CD14-positive monocyte (primary cell): ENCODE measurements at regions not wholly inside any gene's neighbourhood (a gene's known extent, or its start where the extent isn't known, plus 50 kb on each side); places are given as distances from the start of the nearest gene placed in this dataset.

Experiments
- DNase-seq, 3 donors: peaks; one replicate each; pipeline ENCODE4 v3.0.0-alpha.2; 2011 to 2022
- H2AFZ ChIP-seq: 2 replicates; pipeline ENCODE4 v1.6.0; 2012; ENCODE audit warnings: mild to moderate bottlenecking, low read depth, low read length, inconsistent platforms; ENCODE audit not compliant: insufficient read depth, poor library complexity, severe bottlenecking
- H3K27ac ChIP-seq, 2 donors: 1 replicate in 1 of 2; 2 replicates in 1 of 2; pipeline ENCODE4 v1.5.1; 2012 to 2013; ENCODE audit warnings: low read length in 2 of 2, control low read depth in 1 of 2, inconsistent platforms in 1 of 2, low read depth in 1 of 2, mild to moderate bottlenecking in 1 of 2
- H3K27me3 ChIP-seq, 2 donors: one replicate each; pipeline versions ENCODE4 v1.6.0 to v1.6.1; 2011 to 2013; ENCODE audit warnings: low read length in 2 of 2; ENCODE audit not compliant: control insufficient read depth in 2 of 2, insufficient read depth in 2 of 2
- H3K36me3 ChIP-seq, 2 donors: replicated peaks in 1 of 2; 1 replicate in 1 of 2; 2 replicates in 1 of 2; pipeline versions ENCODE4 v1.5.1 to v1.6.1; 2012 to 2013; ENCODE audit warnings: low read length in 2 of 2, control low read depth in 1 of 2, inconsistent platforms in 1 of 2, mild to moderate bottlenecking in 1 of 2; ENCODE audit not compliant: insufficient read depth in 2 of 2, control insufficient read depth in 1 of 2
- H3K4me1 ChIP-seq, 2 donors: 1 replicate in 1 of 2; 2 replicates in 1 of 2; pipeline versions ENCODE4 v1.5.1 to v1.6.1; 2012 to 2013; ENCODE audit warnings: low read length in 2 of 2, control low read depth in 1 of 2, inconsistent platforms in 1 of 2, mild to moderate bottlenecking in 1 of 2, moderate library complexity in 1 of 2; ENCODE audit not compliant: insufficient read depth in 2 of 2, control insufficient read depth in 1 of 2
- H3K4me2 ChIP-seq: replicated peaks from 2 replicates; pipeline ENCODE3; 2012; ENCODE audit warnings: low read length, moderate library complexity, mild to moderate bottlenecking; ENCODE audit not compliant: poor library complexity, severe bottlenecking; ENCODE audit errors: extremely low read depth
- H3K4me3 ChIP-seq, 3 experiments: fragments of 200-600 bp in 1 of 3; sonication (generic) in 1 of 3; replicated peaks in 1 of 3; 1 replicate in 2 of 3; 2 replicates in 1 of 3; pipeline ENCODE4 v1.5.1; 2011 to 2013; ENCODE audit warnings: low read length in 3 of 3, mild to moderate bottlenecking in 3 of 3, control low read depth in 2 of 3, low read depth in 2 of 3, inconsistent platforms in 1 of 3, moderate library complexity in 1 of 3
- H3K79me2 ChIP-seq: 2 replicates; pipeline ENCODE4 v1.6.0; 2012; ENCODE audit warnings: mild to moderate bottlenecking, control low read depth, inconsistent platforms, low read length, moderate library complexity; ENCODE audit not compliant: insufficient read depth
- H3K9ac ChIP-seq: 2 replicates; pipeline ENCODE4 v1.6.0; 2017; ENCODE audit warnings: low read length, mild to moderate bottlenecking; ENCODE audit not compliant: insufficient read depth, poor library complexity, severe bottlenecking
- H3K9me3 ChIP-seq, 2 donors: replicated peaks in 1 of 2; 1 replicate in 1 of 2; 2 replicates in 1 of 2; pipeline versions ENCODE4 v1.5.1 to v1.6.1; 2012 to 2013; ENCODE audit warnings: low read length in 2 of 2, control low read depth in 1 of 2; ENCODE audit not compliant: control insufficient read depth in 1 of 2, insufficient read depth in 1 of 2
- H4K20me1 ChIP-seq: 2 replicates; pipeline ENCODE4 v1.6.0; 2012; ENCODE audit warnings: mild to moderate bottlenecking, low read length, control low read depth, moderate library complexity; ENCODE audit not compliant: insufficient read depth
- H3K27ac Mint-ChIP-seq, 7 donors: one replicate each; pipeline ENCODE4 v1.8.0; 2020; ENCODE audit warnings: mild to moderate bottlenecking in 7 of 7, mixed read lengths in 7 of 7, moderate library complexity in 6 of 7, inconsistent platforms in 2 of 7
- H3K27me3 Mint-ChIP-seq, 3 donors: one replicate each; pipeline ENCODE4 v1.8.0; 2021 to 2022; ENCODE audit warnings: low read depth in 3 of 3, mild to moderate bottlenecking in 3 of 3, mixed read lengths in 3 of 3, moderate library complexity in 3 of 3, inconsistent platforms in 1 of 3
- H3K36me3 Mint-ChIP-seq, 2 donors: one replicate each; pipeline ENCODE4 v1.8.0; 2020; ENCODE audit warnings: mixed read lengths in 2 of 2, inconsistent platforms in 1 of 2, mild to moderate bottlenecking in 1 of 2
- H3K4me1 Mint-ChIP-seq: one replicate; pipeline ENCODE4 v1.8.0; 2020; ENCODE audit warnings: mild to moderate bottlenecking, mixed read lengths
- H3K4me3 Mint-ChIP-seq, 2 donors: one replicate each; pipeline ENCODE4 v1.8.0; 2020; ENCODE audit warnings: mild to moderate bottlenecking in 2 of 2, mixed read lengths in 2 of 2, moderate library complexity in 1 of 2
- H3K9me3 Mint-ChIP-seq, 7 donors: one replicate each; pipeline ENCODE4 v1.8.0; 2020 to 2022; ENCODE audit warnings: mixed read lengths in 7 of 7, mild to moderate bottlenecking in 6 of 7, moderate library complexity in 6 of 7, inconsistent platforms in 2 of 7
- CTCF ChIP-seq: fragments of 200-600 bp; IDR thresholded peaks from one replicate; pipeline ENCODE4 v1.8.0; 2022; ENCODE audit warnings: antibody characterized with exemption, mild to moderate bottlenecking
- WGBS: methylation state at CpG from one replicate; pipeline ENCODE4 v1.1.5; 2013; ENCODE audit warnings: missing lambda C conversion rate; ENCODE audit not compliant: insufficient coverage; 5-methylcytosine and 5-hydroxymethylcytosine counted together
- intact Hi-C, 2 donors: fragments of 100-400 bp; cut with micrococcal nuclease; formaldehyde crosslinking; loops; one replicate each; pipeline versions ENCODE4 v1.15.0 to v1.15.1; 2023

- Histone ChIP-seq H2AFZ (peak overlapping the region; percentile 91), H3K27me3 (peaks cover 6 to 7% of the 10 kb centered on the region in 2 donors), H3K27ac (no peak overlapping the region), H3K79me2 (no peaks in the 10 kb centered on the region), H3K9me3 (peaks cover 4 to 10% of the 10 kb centered on the region in 2 donors), H3K4me3 (peak overlapping the region; percentile 50 to 84 (median 64)), H3K36me3 (no peaks in the 10 kb centered on the region), H3K4me1 (peaks cover 4 to 12% of the 10 kb centered on the region in 2 donors), H3K9ac (peak overlapping the region; percentile 50), H3K4me2 (peak overlapping the region; percentile 95), H4K20me1 (no peaks in the 10 kb centered on the region)
- peaks cover 11 to 16% of the 10 kb centered on the region in 2 donors for H3K36me3 Mint-ChIP-seq
- intact Hi-C loops = no loop called here
- peaks cover 7 to 12% (median 10%) of the 10 kb centered on the region in 7 donors for H3K9me3 Mint-ChIP-seq
- H3K4me3 Mint-ChIP-seq = peak overlapping the region; percentile 82 to 97
- peaks cover 9% of the 10 kb centered on the region for H3K4me1 Mint-ChIP-seq
- 6% methylated on average over 10 of the region's 16 CpGs for WGBS
- DNase-seq = no peak
- H3K27ac Mint-ChIP-seq = peak overlapping the region in 1 of 7 donors; percentile 47
- no peak for TF ChIP-seq CTCF
- peaks cover 9 to 19% (median 17%) of the 10 kb centered on the region in 3 donors for H3K27me3 Mint-ChIP-seq
These were observed 58.5 kb upstream of the FAM174B start for GRCh38 chr15:92714077-92714476.

- H3K4me3 Mint-ChIP-seq = peak overlapping the region; percentile 82 to 97
- Histone ChIP-seq H3K27me3 (peaks cover 6 to 7% of the 10 kb centered on the region in 2 donors), H3K4me1 (peaks cover 4 to 12% of the 10 kb centered on the region in 2 donors), H3K9ac (peak overlapping the region; percentile 50), H3K27ac (no peak overlapping the region), H3K4me2 (peak overlapping the region; percentile 95), H2AFZ (peak overlapping the region; percentile 91), H3K79me2 (no peaks in the 10 kb centered on the region), H3K36me3 (no peaks in the 10 kb centered on the region), H3K4me3 (peak overlapping the region; percentile 50 to 84 (median 64)), H4K20me1 (no peaks in the 10 kb centered on the region), H3K9me3 (peaks cover 4 to 10% of the 10 kb centered on the region in 2 donors)
- H3K4me1 Mint-ChIP-seq = peaks cover 8% of the 10 kb centered on the region
- TF ChIP-seq CTCF = peak; percentile 92
- peaks cover 7 to 12% (median 10%) of the 10 kb centered on the region in 7 donors for H3K9me3 Mint-ChIP-seq
- peaks cover 11 to 17% of the 10 kb centered on the region in 2 donors for H3K36me3 Mint-ChIP-seq
- H3K27ac Mint-ChIP-seq = peak overlapping the region in 1 of 7 donors; percentile 47
- WGBS = 0% methylated on average over 51 of the region's 62 CpGs
- DNase-seq = peak; percentile 44 to 64 (median 49)
- H3K27me3 Mint-ChIP-seq = peaks cover 9 to 17% (median 16%) of the 10 kb centered on the region in 3 donors
- intact Hi-C loops = no loop called here
These were observed 59.2 kb upstream of the FAM174B start for GRCh38 chr15:92714477-92715401.
